ENCODE measurements at regions not wholly inside any gene's neighbourhood (a gene's known extent, or its start where the extent isn't known, plus 50 kb on each side); places are given as distances from the start of the nearest gene placed in this dataset.

DNA sequence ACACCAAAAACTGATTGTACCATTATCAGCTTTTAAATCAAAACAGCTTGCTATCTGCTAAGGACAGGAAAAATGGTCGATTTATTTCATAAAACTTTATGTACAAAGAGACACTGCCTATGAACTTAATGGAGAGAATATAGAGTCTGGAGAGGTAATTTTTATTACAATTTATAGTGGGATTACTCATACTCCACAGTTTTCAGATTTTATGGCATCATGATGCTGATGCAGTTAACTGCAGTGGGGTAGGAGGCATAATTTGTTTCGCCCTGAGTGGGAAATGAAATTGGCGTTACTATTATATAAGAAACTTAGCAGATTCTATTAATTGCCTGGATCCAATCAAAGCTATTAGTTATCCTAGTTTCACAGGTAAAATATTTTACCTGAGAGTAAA is 301.4 kb downstream of the KLF12 start:
- TF ChIP-seq, protein P1, sequence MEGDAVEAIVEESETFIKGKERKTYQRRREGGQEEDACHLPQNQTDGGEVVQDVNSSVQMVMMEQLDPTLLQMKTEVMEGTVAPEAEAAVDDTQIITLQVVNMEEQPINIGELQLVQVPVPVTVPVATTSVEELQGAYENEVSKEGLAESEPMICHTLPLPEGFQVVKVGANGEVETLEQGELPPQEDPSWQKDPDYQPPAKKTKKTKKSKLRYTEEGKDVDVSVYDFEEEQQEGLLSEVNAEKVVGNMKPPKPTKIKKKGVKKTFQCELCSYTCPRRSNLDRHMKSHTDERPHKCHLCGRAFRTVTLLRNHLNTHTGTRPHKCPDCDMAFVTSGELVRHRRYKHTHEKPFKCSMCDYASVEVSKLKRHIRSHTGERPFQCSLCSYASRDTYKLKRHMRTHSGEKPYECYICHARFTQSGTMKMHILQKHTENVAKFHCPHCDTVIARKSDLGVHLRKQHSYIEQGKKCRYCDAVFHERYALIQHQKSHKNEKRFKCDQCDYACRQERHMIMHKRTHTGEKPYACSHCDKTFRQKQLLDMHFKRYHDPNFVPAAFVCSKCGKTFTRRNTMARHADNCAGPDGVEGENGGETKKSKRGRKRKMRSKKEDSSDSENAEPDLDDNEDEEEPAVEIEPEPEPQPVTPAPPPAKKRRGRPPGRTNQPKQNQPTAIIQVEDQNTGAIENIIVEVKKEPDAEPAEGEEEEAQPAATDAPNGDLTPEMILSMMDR (IDR thresholded peaks at IDR 0.05; ENCODE audit: poor library complexity, severe bottlenecking), result no peak
- no peak for TF ChIP-seq EZH2 (IDR thresholded peaks at IDR 0.05; ENCODE audit: borderline replicate concordance, insufficient read depth, low read length, poor library complexity, severe bottlenecking)

All from neural cell (in vitro differentiated cells).